ENCODE measurements at regions not wholly inside any gene's neighbourhood (a gene's known extent, or its start where the extent isn't known, plus 50 kb on each side); places are given as distances from the start of the nearest gene placed in this dataset.

GRCh38 chr5:171673840-171674239, 111.8 kb upstream of the SMIM23 start:
- DNase-seq (ENCODE audit: low read depth) = no peak
- Histone ChIP-seq H3K27me3 (replicated peaks; ENCODE audit: control insufficient read depth, insufficient read depth, low read length) (peaks cover 9% of the 10 kb centered on the region), H3K4me1 (ENCODE audit: control insufficient read depth, insufficient read depth, low read length) (peaks cover 6% of the 10 kb centered on the region), H3K36me3 (ENCODE audit: control insufficient read depth, insufficient read depth, low read length, severe bottlenecking) (no peaks in the 10 kb centered on the region), H3K9me3 (ENCODE audit: control insufficient read depth, low read length) (peaks cover 8% of the 10 kb centered on the region), H3K4me3 (ENCODE audit: low read length) (no peak overlapping the region), H3K9ac (ENCODE audit: low read length) (no peak overlapping the region)

DNA sequence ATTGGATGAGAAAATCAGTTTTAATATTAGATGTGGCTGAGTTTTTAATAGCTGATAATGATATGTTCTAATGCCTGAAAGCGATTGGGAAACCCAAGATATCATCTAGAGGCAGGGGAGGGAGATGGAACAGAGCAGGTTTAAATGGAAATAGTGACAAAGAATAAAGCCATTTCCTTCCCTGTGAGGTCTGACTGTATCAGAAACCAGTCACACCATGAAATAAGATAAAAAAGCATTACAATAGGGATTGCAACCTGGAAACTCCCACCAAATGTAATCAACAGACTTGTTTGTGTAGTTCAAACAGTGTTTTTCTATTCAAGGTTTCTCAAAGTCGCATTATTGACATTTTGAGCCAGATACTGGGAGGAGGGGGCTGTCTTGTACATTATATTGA, 110.1 kb upstream of the SMIM23 start:
- Histone ChIP-seq H3K9me3 (ENCODE audit: control insufficient read depth, low read length) (peaks cover 8% of the 10 kb centered on the region), H3K4me3 (ENCODE audit: low read length) (no peak overlapping the region), H3K4me1 (ENCODE audit: control insufficient read depth, insufficient read depth, low read length) (peaks cover 6% of the 10 kb centered on the region), H3K9ac (ENCODE audit: low read length) (no peak overlapping the region), H3K36me3 (ENCODE audit: control insufficient read depth, insufficient read depth, low read length, severe bottlenecking) (no peaks in the 10 kb centered on the region), H3K27me3 (replicated peaks; ENCODE audit: control insufficient read depth, insufficient read depth, low read length) (peaks cover 9% of the 10 kb centered on the region)
- no peak for DNase-seq (ENCODE audit: low read depth)

GRCh38 chr5:171676286-171676944, 109.2 kb upstream of the SMIM23 start:
- Histone ChIP-seq H3K36me3 (ENCODE audit: control insufficient read depth, insufficient read depth, low read length, severe bottlenecking) (no peaks in the 10 kb centered on the region), H3K9me3 (ENCODE audit: control insufficient read depth, low read length) (peaks cover 8% of the 10 kb centered on the region), H3K4me1 (ENCODE audit: control insufficient read depth, insufficient read depth, low read length) (peaks cover 6% of the 10 kb centered on the region), H3K9ac (ENCODE audit: low read length) (no peak overlapping the region), H3K4me3 (ENCODE audit: low read length) (no peak overlapping the region), H3K27me3 (replicated peaks; ENCODE audit: control insufficient read depth, insufficient read depth, low read length) (peaks cover 9% of the 10 kb centered on the region)
- no peak for DNase-seq (ENCODE audit: low read depth)

- Histone ChIP-seq H3K36me3 (ENCODE audit: control insufficient read depth, insufficient read depth, low read length, severe bottlenecking) (no peaks in the 10 kb centered on the region), H3K9ac (ENCODE audit: low read length) (no peak overlapping the region), H3K9me3 (ENCODE audit: control insufficient read depth, low read length) (peaks cover 6% of the 10 kb centered on the region), H3K4me1 (ENCODE audit: control insufficient read depth, insufficient read depth, low read length) (peaks cover 6% of the 10 kb centered on the region), H3K4me3 (ENCODE audit: low read length) (no peak overlapping the region), H3K27me3 (replicated peaks; ENCODE audit: control insufficient read depth, insufficient read depth, low read length) (peaks cover 22% of the 10 kb centered on the region)
- no peak for DNase-seq (ENCODE audit: low read depth)
These were observed 107.0 kb upstream of the SMIM23 start for GRCh38 chr5:171678646-171679045.

DNA sequence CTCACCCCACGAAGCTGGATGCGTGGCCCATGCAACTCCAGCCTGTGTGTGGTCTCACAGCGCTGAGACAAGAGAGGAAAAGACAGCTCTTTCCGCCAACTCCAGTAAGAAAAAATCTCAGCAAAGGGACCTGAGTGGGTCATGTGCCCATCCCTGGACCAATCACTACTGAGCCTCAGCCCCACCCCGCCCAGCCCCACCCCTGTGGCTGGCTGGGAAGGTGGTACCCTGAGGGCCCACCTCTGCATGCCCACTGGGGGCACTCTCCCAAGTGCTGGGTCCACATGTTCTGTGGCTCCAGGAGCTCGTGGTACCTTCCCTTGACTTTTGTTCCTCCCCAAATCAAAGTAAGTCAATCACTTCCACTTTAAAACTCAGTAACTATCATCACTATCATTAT, 105.1 kb upstream of the SMIM23 start:
- Histone ChIP-seq H3K4me3 (ENCODE audit: low read length) (no peak overlapping the region), H3K4me1 (ENCODE audit: control insufficient read depth, insufficient read depth, low read length) (peaks cover 6% of the 10 kb centered on the region), H3K27me3 (replicated peaks; ENCODE audit: control insufficient read depth, insufficient read depth, low read length) (peaks cover 19% of the 10 kb centered on the region), H3K9me3 (ENCODE audit: control insufficient read depth, low read length) (no peaks in the 10 kb centered on the region), H3K9ac (ENCODE audit: low read length) (no peak overlapping the region), H3K36me3 (ENCODE audit: control insufficient read depth, insufficient read depth, low read length, severe bottlenecking) (no peaks in the 10 kb centered on the region)
- DNase-seq (ENCODE audit: low read depth) = no peak

DNA sequence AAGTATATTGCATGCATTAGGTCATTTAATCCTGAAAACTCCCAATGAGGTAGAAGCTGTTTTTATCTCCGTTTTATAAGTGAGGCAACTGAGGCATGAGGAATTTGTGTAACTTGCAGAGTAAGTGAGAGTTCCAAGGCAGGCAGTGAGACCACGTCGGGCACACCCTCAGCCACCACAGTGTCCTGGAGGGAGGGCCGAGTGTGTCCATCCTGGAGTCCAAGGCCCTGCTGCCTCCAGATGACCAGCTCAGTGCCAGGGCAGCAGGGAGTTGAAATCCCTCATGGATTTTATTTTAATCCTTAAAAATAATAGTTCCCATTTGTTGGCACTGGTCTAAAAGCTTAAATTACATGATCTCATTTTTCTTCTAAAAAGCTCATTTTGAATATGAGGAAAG, 104.6 kb upstream of the SMIM23 start:
- Histone ChIP-seq H3K9ac (ENCODE audit: low read length) (no peak overlapping the region), H3K4me3 (ENCODE audit: low read length) (no peak overlapping the region), H3K9me3 (ENCODE audit: control insufficient read depth, low read length) (no peaks in the 10 kb centered on the region), H3K36me3 (ENCODE audit: control insufficient read depth, insufficient read depth, low read length, severe bottlenecking) (no peaks in the 10 kb centered on the region), H3K27me3 (replicated peaks; ENCODE audit: control insufficient read depth, insufficient read depth, low read length) (peaks cover 19% of the 10 kb centered on the region), H3K4me1 (ENCODE audit: control insufficient read depth, insufficient read depth, low read length) (peaks cover 2% of the 10 kb centered on the region)
- peak; percentile 12 for DNase-seq (ENCODE audit: low read depth)

DNA sequence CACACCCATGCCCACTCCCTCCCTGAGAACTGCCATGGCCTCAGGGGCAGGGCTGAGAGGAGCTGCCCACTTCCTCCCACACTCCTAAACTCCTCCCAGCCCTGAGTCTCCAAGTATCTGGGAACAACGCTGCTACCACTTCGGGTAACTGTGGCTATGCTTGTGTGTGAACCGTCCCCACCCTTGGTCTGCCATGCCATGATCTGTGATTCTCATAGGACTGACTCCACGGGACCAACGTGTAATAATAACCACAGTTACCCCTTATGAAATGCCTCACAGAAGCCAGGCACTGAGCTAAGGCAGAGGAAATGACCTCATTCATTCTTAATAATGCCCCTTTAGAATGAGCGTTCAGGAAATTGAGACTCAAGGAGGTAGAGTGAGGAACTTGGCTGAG, 103.9 kb upstream of the SMIM23 start:
- H3K36me3 ChIP-seq (ENCODE audit: control insufficient read depth, insufficient read depth, low read length, severe bottlenecking) = no peaks in the 10 kb centered on the region
- H3K9me3 ChIP-seq (ENCODE audit: control insufficient read depth, low read length) = no peaks in the 10 kb centered on the region
- no peak for DNase-seq (ENCODE audit: low read depth)
- no peak overlapping the region for H3K9ac ChIP-seq (ENCODE audit: low read length)
- H3K4me1 ChIP-seq (ENCODE audit: control insufficient read depth, insufficient read depth, low read length) = no peaks in the 10 kb centered on the region
- H3K27me3 ChIP-seq (replicated peaks; ENCODE audit: control insufficient read depth, insufficient read depth, low read length) = peaks cover 19% of the 10 kb centered on the region
- H3K4me3 ChIP-seq (ENCODE audit: low read length) = no peak overlapping the region

GRCh38 chr5:171682801-171683200, 102.8 kb upstream of the SMIM23 start:
- peaks cover 26% of the 10 kb centered on the region for H3K27me3 ChIP-seq (replicated peaks; ENCODE audit: control insufficient read depth, insufficient read depth, low read length)
- H3K4me1 ChIP-seq (ENCODE audit: control insufficient read depth, insufficient read depth, low read length) = no peaks in the 10 kb centered on the region
- H3K36me3 ChIP-seq (ENCODE audit: control insufficient read depth, insufficient read depth, low read length, severe bottlenecking) = no peaks in the 10 kb centered on the region
- no peak for DNase-seq (ENCODE audit: low read depth)
- H3K9ac ChIP-seq (ENCODE audit: low read length) = no peak overlapping the region
- no peak overlapping the region for H3K4me3 ChIP-seq (ENCODE audit: low read length)
- no peaks in the 10 kb centered on the region for H3K9me3 ChIP-seq (ENCODE audit: control insufficient read depth, low read length)

DNA sequence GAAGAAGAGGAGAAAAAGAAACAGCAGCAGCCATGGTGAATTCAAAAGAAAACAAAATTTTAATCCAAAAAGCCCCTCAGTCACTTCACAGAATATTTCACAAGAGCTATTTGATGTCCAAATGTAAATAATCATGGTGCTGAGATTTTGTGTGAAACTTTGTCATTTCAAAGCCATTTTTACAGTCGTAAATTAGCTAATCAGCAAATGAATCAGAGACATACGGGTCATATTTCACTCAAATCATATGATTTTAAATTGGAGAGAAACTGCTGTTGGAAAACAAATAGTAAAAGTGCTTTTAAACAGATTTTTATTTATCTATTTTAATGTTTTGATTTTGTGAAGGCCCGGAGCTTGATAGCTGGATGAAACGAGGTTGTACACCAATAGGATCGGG, 101.4 kb upstream of the SMIM23 start:
- H3K36me3 ChIP-seq (ENCODE audit: control insufficient read depth, insufficient read depth, low read length, severe bottlenecking) = no peaks in the 10 kb centered on the region
- H3K4me1 ChIP-seq (ENCODE audit: control insufficient read depth, insufficient read depth, low read length) = no peaks in the 10 kb centered on the region
- DNase-seq (ENCODE audit: low read depth) = no peak
- no peak overlapping the region for H3K9ac ChIP-seq (ENCODE audit: low read length)
- H3K27me3 ChIP-seq (replicated peaks; ENCODE audit: control insufficient read depth, insufficient read depth, low read length) = peaks cover 26% of the 10 kb centered on the region
- no peaks in the 10 kb centered on the region for H3K9me3 ChIP-seq (ENCODE audit: control insufficient read depth, low read length)
- H3K4me3 ChIP-seq (ENCODE audit: low read length) = no peak overlapping the region

- H3K4me3 ChIP-seq (ENCODE audit: low read length) = no peak overlapping the region
- peaks cover 10% of the 10 kb centered on the region for H3K27me3 ChIP-seq (replicated peaks; ENCODE audit: control insufficient read depth, insufficient read depth, low read length)
- DNase-seq (ENCODE audit: low read depth) = no peak
- no peaks in the 10 kb centered on the region for H3K36me3 ChIP-seq (ENCODE audit: control insufficient read depth, insufficient read depth, low read length, severe bottlenecking)
- no peak overlapping the region for H3K9ac ChIP-seq (ENCODE audit: low read length)
- H3K4me1 ChIP-seq (ENCODE audit: control insufficient read depth, insufficient read depth, low read length) = no peaks in the 10 kb centered on the region
- H3K9me3 ChIP-seq (ENCODE audit: control insufficient read depth, low read length) = no peaks in the 10 kb centered on the region
These were observed 96.7 kb upstream of the SMIM23 start for GRCh38 chr5:171688696-171689495.

- Histone ChIP-seq H3K36me3 (ENCODE audit: control insufficient read depth, insufficient read depth, low read length, severe bottlenecking) (no peaks in the 10 kb centered on the region), H3K4me1 (ENCODE audit: control insufficient read depth, insufficient read depth, low read length) (no peaks in the 10 kb centered on the region), H3K9me3 (ENCODE audit: control insufficient read depth, low read length) (no peaks in the 10 kb centered on the region), H3K27me3 (replicated peaks; ENCODE audit: control insufficient read depth, insufficient read depth, low read length) (peaks cover 20% of the 10 kb centered on the region), H3K9ac (ENCODE audit: low read length) (no peak overlapping the region), H3K4me3 (ENCODE audit: low read length) (no peak overlapping the region)
- no peak for DNase-seq (ENCODE audit: low read depth)
These were observed 95.7 kb upstream of the SMIM23 start for GRCh38 chr5:171689853-171690417.
